ENCODE measurements at regions not wholly inside any gene's neighbourhood (a gene's known extent, or its start where the extent isn't known, plus 50 kb on each side); places are given as distances from the start of the nearest gene placed in this dataset.

DNA sequence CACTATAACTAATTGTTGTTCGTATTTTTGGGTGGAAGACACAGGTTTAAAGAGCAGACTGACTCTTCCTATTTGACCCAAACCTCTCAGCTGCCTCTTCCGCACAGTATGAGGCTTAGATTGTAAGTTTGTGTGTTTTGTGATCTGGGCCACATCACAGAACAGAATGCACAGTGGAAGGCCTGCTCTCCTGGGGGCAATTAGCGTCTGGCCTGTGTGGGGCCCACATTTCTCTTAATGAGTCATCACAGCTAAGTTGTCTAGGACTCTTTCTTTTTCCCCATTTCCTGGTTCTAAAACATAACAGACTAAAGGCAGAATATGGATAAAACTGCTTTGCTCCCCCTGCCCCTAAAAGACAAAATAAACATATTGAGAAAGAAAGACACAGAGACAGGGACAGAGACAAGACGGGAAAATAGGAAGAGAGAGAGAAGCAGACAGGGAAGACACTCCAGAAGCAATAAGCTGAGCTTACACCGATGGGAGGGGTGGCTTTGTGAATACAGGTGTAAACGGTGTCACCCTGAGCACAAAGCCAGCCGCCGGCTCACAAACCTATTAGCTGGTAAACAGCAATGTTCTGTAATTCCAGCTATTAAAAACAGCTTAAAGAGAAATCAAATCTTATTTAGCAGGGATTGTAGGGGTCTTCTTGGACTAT is 127.4 kb upstream of the OPCML start:
- Histone ChIP-seq H3K36me3 (no peaks in the 10 kb centered on the region), H3K4me1 (no peaks in the 10 kb centered on the region), H3K4me3 (no peak overlapping the region), H3K9me3 (peaks cover 0 to 21% (median 0%) of the 10 kb centered on the region in 3 donors), H3K27ac (no peak overlapping the region), H3K27me3 (peaks cover 24% of the 10 kb centered on the region)
- 37 to 60% methylated on average over 7 to 8 of the region's 8 CpGs for WGBS, 2 donors (ENCODE audit: low coverage in 1 of 2)
- TF ChIP-seq POLR2AphosphoS5 (IDR thresholded peaks at IDR 0.05), result no peak
- TF ChIP-seq EP300 (IDR thresholded peaks at IDR 0.05), result no peak
- TF ChIP-seq POLR2A (IDR thresholded peaks at IDR 0.05), result no peak
- TF ChIP-seq, protein P1, sequence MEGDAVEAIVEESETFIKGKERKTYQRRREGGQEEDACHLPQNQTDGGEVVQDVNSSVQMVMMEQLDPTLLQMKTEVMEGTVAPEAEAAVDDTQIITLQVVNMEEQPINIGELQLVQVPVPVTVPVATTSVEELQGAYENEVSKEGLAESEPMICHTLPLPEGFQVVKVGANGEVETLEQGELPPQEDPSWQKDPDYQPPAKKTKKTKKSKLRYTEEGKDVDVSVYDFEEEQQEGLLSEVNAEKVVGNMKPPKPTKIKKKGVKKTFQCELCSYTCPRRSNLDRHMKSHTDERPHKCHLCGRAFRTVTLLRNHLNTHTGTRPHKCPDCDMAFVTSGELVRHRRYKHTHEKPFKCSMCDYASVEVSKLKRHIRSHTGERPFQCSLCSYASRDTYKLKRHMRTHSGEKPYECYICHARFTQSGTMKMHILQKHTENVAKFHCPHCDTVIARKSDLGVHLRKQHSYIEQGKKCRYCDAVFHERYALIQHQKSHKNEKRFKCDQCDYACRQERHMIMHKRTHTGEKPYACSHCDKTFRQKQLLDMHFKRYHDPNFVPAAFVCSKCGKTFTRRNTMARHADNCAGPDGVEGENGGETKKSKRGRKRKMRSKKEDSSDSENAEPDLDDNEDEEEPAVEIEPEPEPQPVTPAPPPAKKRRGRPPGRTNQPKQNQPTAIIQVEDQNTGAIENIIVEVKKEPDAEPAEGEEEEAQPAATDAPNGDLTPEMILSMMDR (IDR thresholded peaks at IDR 0.05), result no peak
- ATAC-seq, result no peak

DNA sequence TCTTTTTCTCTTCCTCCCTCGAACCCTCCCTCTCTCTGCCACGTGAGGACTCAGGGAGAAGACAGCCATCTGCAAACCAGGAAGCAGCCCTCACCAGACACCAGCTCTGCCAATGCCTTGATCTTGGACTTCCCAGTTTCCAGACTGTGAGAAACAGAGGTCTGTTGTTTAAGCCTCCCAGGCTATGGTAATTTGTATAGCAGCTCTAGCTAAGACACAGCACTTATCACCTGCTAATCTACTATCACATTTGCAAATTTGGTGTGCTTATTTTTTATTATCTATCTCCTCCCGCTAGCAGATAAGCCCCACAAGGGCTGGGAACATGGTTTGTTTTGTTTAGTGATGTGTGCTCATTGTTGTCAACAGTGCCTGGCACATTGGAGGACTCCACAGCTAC is 124.8 kb upstream of the OPCML start:
- WGBS, 2 donors (ENCODE audit: low coverage in 1 of 2), result 57 to 81% methylated on average over 3 of the region's 3 CpGs
- TF ChIP-seq EP300 (IDR thresholded peaks at IDR 0.05), result no peak
- no peak for TF ChIP-seq POLR2AphosphoS5 (IDR thresholded peaks at IDR 0.05)
- TF ChIP-seq, protein P1 (IDR thresholded peaks at IDR 0.05), result no peak
- TF ChIP-seq POLR2A (IDR thresholded peaks at IDR 0.05), result no peak

DNA sequence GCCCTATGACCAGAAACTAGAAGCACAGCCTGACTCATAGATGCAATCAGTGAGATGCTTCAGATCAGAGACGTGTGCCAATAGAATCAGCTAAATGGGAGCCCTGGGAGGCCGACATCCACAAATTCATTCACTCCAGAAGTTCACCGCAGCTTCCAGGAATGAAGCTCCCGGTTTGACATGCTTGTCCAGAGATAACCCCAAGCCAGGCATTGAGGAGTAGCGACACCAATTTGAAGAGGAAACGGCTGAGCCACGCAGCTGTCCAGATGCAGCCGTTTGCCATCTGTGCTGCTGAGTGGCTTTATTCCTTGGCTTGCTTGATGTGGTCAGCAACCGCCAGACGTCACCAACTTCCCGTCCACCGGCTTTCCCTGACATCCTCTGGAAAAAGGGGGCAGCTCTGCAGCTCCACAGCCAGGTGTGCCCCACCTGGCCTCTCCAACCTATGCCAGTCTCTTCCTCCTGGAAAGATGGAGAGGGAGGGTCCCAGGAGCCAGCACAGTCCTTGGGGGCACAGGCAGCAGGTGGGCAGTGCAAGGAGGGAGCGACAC is 123.9 kb upstream of the OPCML start:
- no peak overlapping the region for H3K4me3 ChIP-seq
- H3K27ac ChIP-seq, result no peak overlapping the region
- H3K4me1 ChIP-seq, result no peaks in the 10 kb centered on the region
- TF ChIP-seq, protein P1 (IDR thresholded peaks at IDR 0.05), result no peak
- TF ChIP-seq POLR2AphosphoS5 (IDR thresholded peaks at IDR 0.05), result no peak
- TF ChIP-seq POLR2A (IDR thresholded peaks at IDR 0.05), result no peak
- TF ChIP-seq EP300 (IDR thresholded peaks at IDR 0.05), result no peak
- peaks cover 33% of the 10 kb centered on the region for H3K27me3 ChIP-seq
- H3K36me3 ChIP-seq, result no peaks in the 10 kb centered on the region
- WGBS, 2 donors (ENCODE audit: low coverage in 1 of 2), result 56 to 79% methylated on average over 4 to 7 of the region's 13 CpGs
- no peak for ATAC-seq
- peaks cover 0 to 21% (median 0%) of the 10 kb centered on the region in 3 donors for H3K9me3 ChIP-seq

More for the DNA sequence above, 124.8 kb upstream of the OPCML start:
- H3K27ac ChIP-seq, result no peak overlapping the region
- no peak for ATAC-seq
- H3K9me3 ChIP-seq, result peaks cover 0 to 21% (median 0%) of the 10 kb centered on the region in 3 donors
- H3K36me3 ChIP-seq, result no peaks in the 10 kb centered on the region
- H3K4me3 ChIP-seq, result no peak overlapping the region
- H3K27me3 ChIP-seq, result peaks cover 33% of the 10 kb centered on the region
- H3K4me1 ChIP-seq, result no peaks in the 10 kb centered on the region

DNA sequence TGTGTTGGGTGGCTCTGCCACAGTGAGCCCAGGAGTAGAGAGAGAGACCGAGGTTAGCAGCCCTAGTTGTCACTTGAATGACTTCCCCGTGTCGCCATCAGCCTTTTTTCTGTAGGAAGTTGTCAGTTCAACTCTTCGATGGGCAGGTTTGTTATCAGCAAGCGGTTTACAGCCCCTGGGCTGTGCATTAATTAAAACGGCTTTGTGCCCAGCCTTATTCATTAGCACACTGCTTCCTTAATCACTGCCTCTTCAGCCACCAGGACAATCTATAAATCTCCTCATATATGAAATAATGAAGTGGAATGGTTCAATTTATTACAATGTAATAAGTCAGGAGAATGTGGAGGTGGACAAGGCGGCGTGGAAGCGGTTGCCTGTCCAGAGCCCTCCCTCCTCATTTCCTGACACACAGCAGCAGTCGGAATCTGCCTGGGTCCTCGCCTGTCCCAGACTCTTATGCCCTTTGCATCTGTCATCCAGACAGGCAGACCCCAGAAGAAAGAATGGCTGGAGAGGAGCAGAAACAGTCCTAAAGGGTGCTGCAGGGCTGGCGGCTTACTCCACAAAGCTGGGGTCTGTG is 122.4 kb upstream of the OPCML start:
- ATAC-seq, result no peak
- WGBS, 2 donors (ENCODE audit: low coverage in 1 of 2), result 46 to 56% methylated on average over 9 to 12 of the region's 12 CpGs
- Histone ChIP-seq H3K4me1 (no peaks in the 10 kb centered on the region), H3K4me3 (no peak overlapping the region), H3K9me3 (peaks cover 0 to 21% (median 0%) of the 10 kb centered on the region in 3 donors), H3K27ac (no peak overlapping the region), H3K36me3 (no peaks in the 10 kb centered on the region), H3K27me3 (peaks cover 33% of the 10 kb centered on the region)
- TF ChIP-seq EP300 (IDR thresholded peaks at IDR 0.05) (no peak), POLR2AphosphoS5 (IDR thresholded peaks at IDR 0.05) (no peak), POLR2A (IDR thresholded peaks at IDR 0.05) (no peak)
- TF ChIP-seq, protein P1 (IDR thresholded peaks at IDR 0.05), result no peak
